WERI-Rb-1 (cell line): ENCODE measurements at regions not wholly inside any gene's neighbourhood (a gene's known extent, or its start where the extent isn't known, plus 50 kb on each side); places are given as distances from the start of the nearest gene placed in this dataset.

ENCODE experiments used
- DNase-seq: peaks from one replicate; pipeline ENCODE4 v3.0.0-alpha.2; 2020
- H3K27ac ChIP-seq: fragments of 250-450 bp; sonication (Bioruptor Pico); 2 replicates; pipeline ENCODE4 v1.5.1; 2020; ENCODE audit warnings: mild to moderate bottlenecking, moderate library complexity
- H3K27me3 ChIP-seq: fragments of 250-450 bp; sonication (Bioruptor Pico); 2 replicates; pipeline ENCODE4 v1.5.1; 2021; ENCODE audit warnings: mild to moderate bottlenecking, low read depth, moderate library complexity; ENCODE audit not compliant: insufficient read depth, severe bottlenecking
- H3K36me3 ChIP-seq: fragments of 250-450 bp; sonication (Bioruptor Pico); 2 replicates; pipeline ENCODE4 v1.5.1; 2020; ENCODE audit warnings: mild to moderate bottlenecking, moderate library complexity
- H3K4me3 ChIP-seq: 2 replicates; pipeline ENCODE4 v1.5.1; 2011; ENCODE audit warnings: low read depth, mild to moderate bottlenecking, control low read depth, low read length
- H3K9me3 ChIP-seq: fragments of 250-450 bp; sonication (Bioruptor Pico); 2 replicates; pipeline ENCODE4 v1.5.1; 2021; ENCODE audit warnings: mild to moderate bottlenecking, moderate library complexity; ENCODE audit not compliant: severe bottlenecking
- TF ChIP-seq, protein P1 (sequence below): IDR thresholded peaks from 2 replicates; pipeline ENCODE4 v1.5.1; 2011; ENCODE audit warnings: low read depth, mild to moderate bottlenecking, control low read depth, inconsistent platforms, low read length

DNA sequence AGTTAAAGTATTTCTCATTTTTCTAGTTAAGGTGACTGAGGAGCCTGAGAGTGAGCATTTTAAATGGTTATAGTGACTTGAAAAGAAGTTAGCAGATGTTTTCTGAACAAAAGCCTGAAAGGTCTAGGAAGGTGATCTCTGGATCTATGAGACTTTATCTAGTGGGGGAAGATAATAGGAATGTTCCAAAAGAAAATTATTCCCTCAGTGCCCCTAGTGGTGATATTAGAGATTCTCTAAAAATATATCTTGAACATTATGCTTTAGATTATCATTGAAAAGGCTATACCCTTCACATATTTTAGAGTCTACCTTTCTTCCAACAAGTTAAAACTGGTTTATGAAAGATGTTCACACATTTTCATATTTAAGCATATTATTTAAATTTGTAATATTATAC lies 69.0 kb upstream of the SPANXN1 start:
- DNase-seq: no peak

DNA sequence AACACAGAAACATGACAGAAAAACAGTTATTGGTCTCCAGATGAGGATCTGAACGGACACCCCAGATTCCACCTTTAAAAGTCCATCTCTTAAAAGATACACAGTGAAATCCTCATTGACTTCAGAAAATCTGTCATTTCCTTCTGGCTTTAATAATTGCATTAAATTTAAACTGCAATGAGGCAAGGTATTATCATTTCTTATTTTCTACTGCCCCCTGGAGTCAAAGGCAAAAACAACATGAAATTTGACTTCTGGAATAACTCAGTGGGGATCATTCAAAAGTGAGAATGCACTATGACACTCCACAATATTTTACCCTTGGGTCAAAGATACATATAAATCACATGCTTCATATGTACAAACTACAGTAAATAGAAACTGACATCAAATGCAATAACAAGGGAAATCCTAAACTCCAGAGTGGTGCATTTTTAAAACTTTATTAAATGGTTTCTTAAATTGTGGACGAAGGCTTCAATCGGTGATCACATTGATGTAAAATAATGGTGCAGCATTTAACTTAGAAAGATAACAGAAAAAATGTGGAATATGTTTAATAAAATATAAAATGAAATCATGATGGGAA lies 56.4 kb upstream of the SPANXN1 start:
- Histone ChIP-seq H3K36me3 (no peaks in the 10 kb centered on the region), H3K9me3 (no peaks in the 10 kb centered on the region), H3K27ac (no peak overlapping the region), H3K27me3 (peaks cover 31% of the 10 kb centered on the region), H3K4me3 (no peak overlapping the region)
- TF ChIP-seq, protein P1, sequence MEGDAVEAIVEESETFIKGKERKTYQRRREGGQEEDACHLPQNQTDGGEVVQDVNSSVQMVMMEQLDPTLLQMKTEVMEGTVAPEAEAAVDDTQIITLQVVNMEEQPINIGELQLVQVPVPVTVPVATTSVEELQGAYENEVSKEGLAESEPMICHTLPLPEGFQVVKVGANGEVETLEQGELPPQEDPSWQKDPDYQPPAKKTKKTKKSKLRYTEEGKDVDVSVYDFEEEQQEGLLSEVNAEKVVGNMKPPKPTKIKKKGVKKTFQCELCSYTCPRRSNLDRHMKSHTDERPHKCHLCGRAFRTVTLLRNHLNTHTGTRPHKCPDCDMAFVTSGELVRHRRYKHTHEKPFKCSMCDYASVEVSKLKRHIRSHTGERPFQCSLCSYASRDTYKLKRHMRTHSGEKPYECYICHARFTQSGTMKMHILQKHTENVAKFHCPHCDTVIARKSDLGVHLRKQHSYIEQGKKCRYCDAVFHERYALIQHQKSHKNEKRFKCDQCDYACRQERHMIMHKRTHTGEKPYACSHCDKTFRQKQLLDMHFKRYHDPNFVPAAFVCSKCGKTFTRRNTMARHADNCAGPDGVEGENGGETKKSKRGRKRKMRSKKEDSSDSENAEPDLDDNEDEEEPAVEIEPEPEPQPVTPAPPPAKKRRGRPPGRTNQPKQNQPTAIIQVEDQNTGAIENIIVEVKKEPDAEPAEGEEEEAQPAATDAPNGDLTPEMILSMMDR: 0 out of 2 replicates have a peak, but pooled peaks have one; percentile 20
- DNase-seq: no peak

More for the DNA sequence above, 69.0 kb upstream of the SPANXN1 start:
- Histone ChIP-seq H3K27ac (no peak overlapping the region), H3K9me3 (no peaks in the 10 kb centered on the region), H3K4me3 (no peak overlapping the region), H3K27me3 (peaks cover 12% of the 10 kb centered on the region), H3K36me3 (no peaks in the 10 kb centered on the region)
- TF ChIP-seq, protein P1: no peak
